HCT116 (cell line): ENCODE measurements at regions not wholly inside any gene's neighbourhood (a gene's known extent, or its start where the extent isn't known, plus 50 kb on each side); places are given as distances from the start of the nearest gene placed in this dataset.

Experiments used
- ATAC-seq: fragments of 200-7000 bp; cut with Tn5 transposase; 2 replicates; pipeline ENCODE4 v1.9.1; 2020; ENCODE audit warnings: mild to moderate bottlenecking, moderate library complexity
- BruUV-seq: library from RNA; stranded (reverse); fragments of 400-500 nt; replicated peaks from 2 replicates; lab custom pipeline; 2021; lab: Mats Ljungman, UMichigan
- CTCF ChIA-PET: fragments of 300-600 bp; sonication (Branson Sonifier 250); formaldehyde crosslinking; loops from one replicate; lab custom pipeline; 2021; ENCODE audit warnings: antibody characterized with exemption; lab: Charles Lee
- POLR2A ChIA-PET: fragments of 300-600, 350-600 bp; sonication (Branson Sonifier 250); formaldehyde crosslinking; loops from one replicate; lab custom pipeline; 2021; ENCODE audit warnings: antibody characterized with exemption; lab: Charles Lee
- RAD21 ChIA-PET, 2 experiments: fragments of 300-600 bp; sonication (Branson Sonifier 250); formaldehyde crosslinking; loops; one replicate each; lab custom pipeline; 2023; ENCODE audit warnings: low total read pairs in 2 of 2; ENCODE audit not compliant: uncharacterized antibody in 2 of 2, unreplicated experiment in 2 of 2, low non-redundant PET in 1 of 2; lab: Charles Lee
- DNase-seq: peaks from one replicate; pipeline ENCODE4 v3.0.0-alpha.2; 2010; ENCODE audit warnings: low read depth, low spot score
- H2AFZ ChIP-seq: fragments of 200-600 bp; shearing (Covaris generic), sonication (generic); 2 replicates; pipeline ENCODE4 v1.6.1; 2017; ENCODE audit warnings: low read depth, mixed run types, mixed read lengths, antibody characterized with exemption, low read length; ENCODE audit not compliant: poor library complexity, severe bottlenecking
- H3K27ac ChIP-seq: 2 replicates; pipeline ENCODE4 v1.5.1; 2012; ENCODE audit warnings: low read depth, low read length
- H3K27me3 ChIP-seq: fragments of 200-600 bp; sonication (generic); 2 replicates; pipeline ENCODE4 v1.6.1; 2016; ENCODE audit warnings: mixed run types, low read length, mixed read lengths; ENCODE audit not compliant: insufficient read depth
- H3K36me3 ChIP-seq, 2 experiments: fragments of 200-500 bp in 1 of 2; fragments of 200-600 bp in 1 of 2; sonication (Bioruptor generic) in 1 of 2; sonication (generic) in 1 of 2; 2 replicates each; pipeline versions ENCODE4 v1.5.1 to v1.6.1; 2014 to 2016; ENCODE audit warnings: low read length in 2 of 2, inconsistent platforms in 1 of 2, mixed read lengths in 1 of 2, mixed run types in 1 of 2; ENCODE audit not compliant: insufficient read depth in 2 of 2, control insufficient read depth in 1 of 2
- H3K4me1 ChIP-seq, 2 experiments: fragments of 200-600 bp in 1 of 2; sonication (generic) in 1 of 2; 2 replicates each; pipeline versions ENCODE4 v1.5.1 to v1.6.1; 2012 to 2017; ENCODE audit warnings: low read length in 2 of 2, inconsistent platforms in 1 of 2, mild to moderate bottlenecking in 1 of 2, mixed read lengths in 1 of 2, mixed run types in 1 of 2, moderate library complexity in 1 of 2; ENCODE audit not compliant: insufficient read depth in 2 of 2, control insufficient read depth in 1 of 2
- H3K4me2 ChIP-seq: fragments of 200-600 bp; sonication (generic); 2 replicates; pipeline ENCODE4 v1.6.1; 2017; ENCODE audit warnings: mixed run types, low read length, mixed read lengths
- H3K4me3 ChIP-seq, 2 experiments: fragments of 200-600 bp in 1 of 2; sonication (generic) in 1 of 2; replicated peaks in 1 of 2; 2 replicates each; pipeline ENCODE4 v1.5.1; 2011 to 2016; ENCODE audit warnings: low read length in 2 of 2, control low read depth in 1 of 2, low read depth in 1 of 2, mild to moderate bottlenecking in 1 of 2, mixed read lengths in 1 of 2, mixed run types in 1 of 2
- H3K79me2 ChIP-seq: fragments of 200-600 bp; sonication (generic); 2 replicates; pipeline ENCODE4 v1.6.1; 2017; ENCODE audit warnings: mild to moderate bottlenecking, mixed run types, low read length, moderate library complexity, mixed read lengths; ENCODE audit not compliant: insufficient read depth
- H3K9ac ChIP-seq: fragments of 200-600 bp; sonication (generic); 2 replicates; pipeline ENCODE4 v1.6.1; 2016; ENCODE audit warnings: low read length, mixed read lengths
- H3K9me2 ChIP-seq: fragments of 200-600 bp; sonication (generic), shearing (Covaris generic); 2 replicates; pipeline ENCODE4 v1.6.1; 2017; ENCODE audit warnings: mixed run types, mild to moderate bottlenecking, moderate library complexity; ENCODE audit not compliant: insufficient read depth
- H3K9me3 ChIP-seq, 2 experiments: fragments of 200-500 bp in 1 of 2; fragments of 200-600 bp in 1 of 2; sonication (Bioruptor generic) in 1 of 2; sonication (generic) in 1 of 2; 2 replicates each; pipeline ENCODE4 v1.6.1; 2014 to 2017; ENCODE audit warnings: low read length in 2 of 2, mixed read lengths in 2 of 2, inconsistent platforms in 1 of 2, low read depth in 1 of 2, mild to moderate bottlenecking in 1 of 2, mixed run types in 1 of 2, moderate library complexity in 1 of 2; ENCODE audit not compliant: control insufficient read depth in 1 of 2, insufficient read depth in 1 of 2
- H4K20me1 ChIP-seq: fragments of 200-600 bp; sonication (generic), shearing (Covaris generic); 2 replicates; pipeline ENCODE4 v1.6.1; 2017; ENCODE audit warnings: mixed run types, mild to moderate bottlenecking, moderate library complexity; ENCODE audit not compliant: insufficient read depth
- CBX3 ChIP-seq: IDR thresholded peaks from 2 replicates; pipeline ENCODE4 v1.6.1; 2012; ENCODE audit warnings: low read depth
- CEBPB ChIP-seq: IDR thresholded peaks from 2 replicates; pipeline ENCODE4 v1.6.1; 2012; ENCODE audit warnings: low read depth
- EGR1 ChIP-seq: IDR thresholded peaks from 2 replicates; pipeline ENCODE4 v1.6.1; 2012; ENCODE audit warnings: low read depth
- ELF1 ChIP-seq: IDR thresholded peaks from 2 replicates; pipeline ENCODE4 v1.6.1; 2012; ENCODE audit warnings: low read depth, borderline replicate concordance
- EZH2phosphoT487 ChIP-seq: fragments of 200-600 bp; IDR thresholded peaks from 2 replicates; pipeline ENCODE4 v1.6.1; 2018; ENCODE audit warnings: antibody characterized with exemption, borderline replicate concordance
- FOSL1 ChIP-seq: IDR thresholded peaks from 2 replicates; pipeline ENCODE4 v1.6.1; 2012; ENCODE audit warnings: low read depth
- JUND ChIP-seq: IDR thresholded peaks from 2 replicates; pipeline ENCODE4 v1.6.1; 2012
- POLR2AphosphoS5 ChIP-seq: IDR thresholded peaks from 2 replicates; pipeline ENCODE4 v1.6.1; 2011; ENCODE audit warnings: mild to moderate bottlenecking, low read depth, low read length, moderate library complexity
- RAD21 ChIP-seq: IDR thresholded peaks from 2 replicates; pipeline ENCODE4 v1.6.1; 2012; ENCODE audit warnings: low read depth, mild to moderate bottlenecking
- SIN3A ChIP-seq: IDR thresholded peaks from 2 replicates; pipeline ENCODE4 v1.6.1; 2012; ENCODE audit warnings: low read depth
- SP1 ChIP-seq: IDR thresholded peaks from 2 replicates; pipeline ENCODE4 v1.6.1; 2012; ENCODE audit warnings: low read depth
- SRF ChIP-seq: IDR thresholded peaks from 2 replicates; pipeline ENCODE4 v1.6.1; 2012; ENCODE audit warnings: low read depth
- YY1 ChIP-seq: IDR thresholded peaks from 2 replicates; pipeline ENCODE4 v1.6.1; 2011; ENCODE audit warnings: low read length, low read depth, moderate library complexity, mild to moderate bottlenecking; ENCODE audit not compliant: insufficient replicate concordance; ENCODE audit errors: extremely low read depth
- ZFX ChIP-seq: fragments of 450-650 bp; IDR thresholded peaks from 2 replicates; pipeline ENCODE4 v1.6.1; 2017
- ZNF274 ChIP-seq: fragments of 200-500 bp; sonication (Bioruptor generic); IDR thresholded peaks from 2 replicates; pipeline ENCODE4 v1.6.1; 2014; ENCODE audit warnings: mild to moderate bottlenecking, low read depth, low read length, inconsistent platforms
- intact Hi-C: fragments of 100-400 bp; cut with micrococcal nuclease; formaldehyde crosslinking; loops from 2 replicates; pipeline ENCODE4 v1.10.0; 2022
- TF ChIP-seq, protein P1 (sequence below), 3 experiments: fragments of 200-600 bp in 1 of 3; sonication (generic) in 1 of 3; IDR thresholded peaks in 2 of 3; conservative IDR thresholded peaks in 1 of 3; 2 replicates each; pipeline ENCODE4 v1.5.1; 2012 to 2017; ENCODE audit warnings: low read depth in 2 of 3, low read length in 2 of 3, antibody characterized with exemption in 1 of 3, borderline replicate concordance in 1 of 3, control low read depth in 1 of 3, mild to moderate bottlenecking in 1 of 3, mixed read lengths in 1 of 3, mixed run types in 1 of 3, moderate library complexity in 1 of 3; ENCODE audit not compliant: insufficient read depth in 1 of 3
- TF ChIP-seq, protein P2 (sequence below): IDR thresholded peaks from 2 replicates; pipeline ENCODE4 v1.6.1; 2012
- TF ChIP-seq, protein P3 (sequence below): IDR thresholded peaks from 2 replicates; pipeline ENCODE4 v1.6.1; 2012

GRCh38 chr13:70527599-70527998 is 419.3 kb upstream of the KLHL1 start:
- ATAC-seq = no peak
- H3K27ac ChIP-seq = no peak overlapping the region

GRCh38 chr13:70523622-70524021 is 415.4 kb upstream of the KLHL1 start:
- H3K4me1 ChIP-seq = no peaks in the 10 kb centered on the region
- no peaks in the 10 kb centered on the region for H3K79me2 ChIP-seq
- no peaks in the 10 kb centered on the region for H4K20me1 ChIP-seq
- no peak overlapping the region for H3K4me3 ChIP-seq
- no TSS peak for BruUV-seq
- H3K9ac ChIP-seq = no peak overlapping the region
- ATAC-seq (no peak), DNase-seq (no peak)
- no peak overlapping the region for H3K4me2 ChIP-seq
- no peaks in the 10 kb centered on the region for H3K27me3 ChIP-seq
- no peak overlapping the region for H3K27ac ChIP-seq
- ChIA-PET CTCF (no interaction called here), RAD21 (no interaction called here), POLR2A (no interaction called here)
- H3K36me3 ChIP-seq = no peaks in the 10 kb centered on the region
- no peak overlapping the region for H2AFZ ChIP-seq
- intact Hi-C loops = no loop called here
- no peak for TF ChIP-seq EZH2phosphoT487
- no peak for TF ChIP-seq RAD21
- no peak for TF ChIP-seq SIN3A
- TF ChIP-seq, protein P1, sequence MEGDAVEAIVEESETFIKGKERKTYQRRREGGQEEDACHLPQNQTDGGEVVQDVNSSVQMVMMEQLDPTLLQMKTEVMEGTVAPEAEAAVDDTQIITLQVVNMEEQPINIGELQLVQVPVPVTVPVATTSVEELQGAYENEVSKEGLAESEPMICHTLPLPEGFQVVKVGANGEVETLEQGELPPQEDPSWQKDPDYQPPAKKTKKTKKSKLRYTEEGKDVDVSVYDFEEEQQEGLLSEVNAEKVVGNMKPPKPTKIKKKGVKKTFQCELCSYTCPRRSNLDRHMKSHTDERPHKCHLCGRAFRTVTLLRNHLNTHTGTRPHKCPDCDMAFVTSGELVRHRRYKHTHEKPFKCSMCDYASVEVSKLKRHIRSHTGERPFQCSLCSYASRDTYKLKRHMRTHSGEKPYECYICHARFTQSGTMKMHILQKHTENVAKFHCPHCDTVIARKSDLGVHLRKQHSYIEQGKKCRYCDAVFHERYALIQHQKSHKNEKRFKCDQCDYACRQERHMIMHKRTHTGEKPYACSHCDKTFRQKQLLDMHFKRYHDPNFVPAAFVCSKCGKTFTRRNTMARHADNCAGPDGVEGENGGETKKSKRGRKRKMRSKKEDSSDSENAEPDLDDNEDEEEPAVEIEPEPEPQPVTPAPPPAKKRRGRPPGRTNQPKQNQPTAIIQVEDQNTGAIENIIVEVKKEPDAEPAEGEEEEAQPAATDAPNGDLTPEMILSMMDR (IDR thresholded peaks at IDR 0.05 in 2 of 3, conservative IDR thresholded peaks at IDR 0.05 in 1 of 3; ENCODE audit: borderline replicate concordance in 1 of 3, insufficient read depth in 1 of 3, low read depth in 2 of 3, low read length in 2 of 3) = no peak
- TF ChIP-seq YY1 = no peak
- TF ChIP-seq ELF1 = no peak
- TF ChIP-seq CBX3 = no peak
- no peak for TF ChIP-seq SRF
- no peak for TF ChIP-seq EGR1
- no peak for TF ChIP-seq POLR2AphosphoS5
- no peaks in the 10 kb centered on the region for H3K9me2 ChIP-seq
- H3K9me3 ChIP-seq = no peaks in the 10 kb centered on the region

More at GRCh38 chr13:70527599-70527998, 419.3 kb upstream of the KLHL1 start:
- Histone ChIP-seq H3K4me1 (no peaks in the 10 kb centered on the region), H3K9ac (no peak overlapping the region), H3K27me3 (no peaks in the 10 kb centered on the region), H2AFZ (no peak overlapping the region), H3K36me3 (no peaks in the 10 kb centered on the region), H3K79me2 (no peaks in the 10 kb centered on the region), H3K4me2 (no peak overlapping the region), H3K4me3 (no peak overlapping the region), H4K20me1 (no peaks in the 10 kb centered on the region), H3K9me2 (no peaks in the 10 kb centered on the region), H3K9me3 (no peaks in the 10 kb centered on the region; a peak in 1 of 4 replicates)
- BruUV-seq = no TSS peak
- TF ChIP-seq CEBPB (no peak), ZFX (no peak), EGR1 (no peak), FOSL1 (no peak), EZH2phosphoT487 (no peak), SP1 (no peak), JUND (no peak), ZNF274 (no peak)
- TF ChIP-seq, protein P2, sequence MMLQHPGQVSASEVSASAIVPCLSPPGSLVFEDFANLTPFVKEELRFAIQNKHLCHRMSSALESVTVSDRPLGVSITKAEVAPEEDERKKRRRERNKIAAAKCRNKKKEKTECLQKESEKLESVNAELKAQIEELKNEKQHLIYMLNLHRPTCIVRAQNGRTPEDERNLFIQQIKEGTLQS = no peak
- TF ChIP-seq, protein P3, sequence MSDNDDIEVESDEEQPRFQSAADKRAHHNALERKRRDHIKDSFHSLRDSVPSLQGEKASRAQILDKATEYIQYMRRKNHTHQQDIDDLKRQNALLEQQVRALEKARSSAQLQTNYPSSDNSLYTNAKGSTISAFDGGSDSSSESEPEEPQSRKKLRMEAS = no peak
- ChIA-PET POLR2A (no interaction called here), RAD21 (no interaction called here), CTCF (no interaction called here)
- no peak for DNase-seq
- intact Hi-C loops = no loop called here
